ENCODE measurements at regions not wholly inside any gene's neighbourhood (a gene's known extent, or its start where the extent isn't known, plus 50 kb on each side); places are given as distances from the start of the nearest gene placed in this dataset.

- no peak for DNase-seq
Observed at GRCh38 chr13:73480779-73481559, 422.2 kb downstream of the KLF5 start.

- no peak for DNase-seq
Observed at GRCh38 chr13:73479856-73480255, 421.1 kb downstream of the KLF5 start.

GRCh38 chr13:73479351-73479750, 420.5 kb downstream of the KLF5 start:
- DNase-seq, result no peak

GRCh38 chr13:73477441-73477840, 418.6 kb downstream of the KLF5 start:
- no peak for DNase-seq

- no peak for DNase-seq
Observed at GRCh38 chr13:73473016-73473415, 414.2 kb downstream of the KLF5 start.

GRCh38 chr13:73467125-73467524, 408.3 kb downstream of the KLF5 start:
- no peak for DNase-seq

- DNase-seq, result no peak
Observed at GRCh38 chr13:73466561-73466960, 407.8 kb downstream of the KLF5 start.

GRCh38 chr13:73465617-73465971, 406.8 kb downstream of the KLF5 start:
- peak in 1 of 2 experiments; percentile 22 for DNase-seq

- DNase-seq, result no peak
Observed at GRCh38 chr13:73464758-73465616, 406.2 kb downstream of the KLF5 start.

GRCh38 chr13:73462241-73462640, 403.4 kb downstream of the KLF5 start:
- no peak for DNase-seq

GRCh38 chr13:73451221-73452029, 392.6 kb downstream of the KLF5 start:
- DNase-seq, result no peak

GRCh38 chr13:73450583-73450982, 391.8 kb downstream of the KLF5 start:
- no peak for DNase-seq

GRCh38 chr13:73449252-73449651, 390.4 kb downstream of the KLF5 start:
- DNase-seq, result no peak

- DNase-seq, result no peak
Observed at GRCh38 chr13:73440296-73440895, 381.6 kb downstream of the KLF5 start.

GRCh38 chr13:73433890-73434289, 375.1 kb downstream of the KLF5 start:
- no peak for DNase-seq

- no peak for DNase-seq
Observed at GRCh38 chr13:73433458-73433857, 374.7 kb downstream of the KLF5 start.

GRCh38 chr13:73429701-73430100, 370.9 kb downstream of the KLF5 start:
- no peak for DNase-seq

GRCh38 chr13:73428706-73429105, 369.9 kb downstream of the KLF5 start:
- no peak for DNase-seq

GRCh38 chr13:73428137-73428536, 369.3 kb downstream of the KLF5 start:
- no peak for DNase-seq

- no peak for DNase-seq
Observed at GRCh38 chr13:73422973-73423372, 364.2 kb downstream of the KLF5 start.

- no peak for DNase-seq
Observed at GRCh38 chr13:73421310-73421912, 362.6 kb downstream of the KLF5 start.

GRCh38 chr13:73419186-73419585, 360.4 kb downstream of the KLF5 start:
- DNase-seq, result no peak

Data from SW 1271 (cell line).